H1 (cell line): ENCODE measurements at regions not wholly inside any gene's neighbourhood (a gene's known extent, or its start where the extent isn't known, plus 50 kb on each side); places are given as distances from the start of the nearest gene placed in this dataset.
A peak's percentile ranks its signal among the peaks of the same experiment; 100 is the strongest.

Experiments
- BCL11A ChIP-seq, 2 experiments: IDR thresholded peaks; one replicate each; pipeline ENCODE4 v1.6.1; 2011; ENCODE audit warnings: low read depth in 2 of 2, low read length in 2 of 2, mild to moderate bottlenecking in 2 of 2
- CTCF ChIP-seq, 3 experiments: IDR thresholded peaks; 1 replicate in 2 of 3; 2 replicates in 1 of 3; pipeline versions ENCODE4 v1.5.1 to v1.6.1; 2011; ENCODE audit warnings: low read length in 3 of 3, mild to moderate bottlenecking in 3 of 3, inconsistent platforms in 2 of 3, low read depth in 1 of 3, moderate library complexity in 1 of 3; ENCODE audit not compliant: insufficient read depth in 1 of 3; ENCODE audit errors: control extremely low read depth in 1 of 3
- GABPA ChIP-seq: IDR thresholded peaks from 2 replicates; pipeline ENCODE4 v1.6.1; 2011; ENCODE audit warnings: mild to moderate bottlenecking, low read length, moderate library complexity, borderline replicate concordance; ENCODE audit not compliant: insufficient read depth
- HDAC2 ChIP-seq, 2 experiments: fragments of 300-600 bp in 1 of 2; sonication (generic) in 1 of 2; IDR thresholded peaks; 2 replicates each; pipeline ENCODE4 v1.6.1; 2011 to 2012; ENCODE audit warnings: low read depth in 2 of 2, low read length in 2 of 2, mild to moderate bottlenecking in 2 of 2, moderate library complexity in 2 of 2, borderline replicate concordance in 1 of 2, inconsistent platforms in 1 of 2
- PHF8 ChIP-seq: fragments of 200-600 bp; sonication (generic); conservative IDR thresholded peaks from 2 replicates; pipeline ENCODE4 v1.7.1; 2012; ENCODE audit warnings: low read depth, mild to moderate bottlenecking, inconsistent platforms, low read length, moderate library complexity
- RFX5 ChIP-seq: IDR thresholded peaks from 2 replicates; pipeline ENCODE4 v1.6.1; 2011; ENCODE audit warnings: low read depth, low read length, improper control_type of control experiment, borderline replicate concordance
- SIN3A ChIP-seq, 2 experiments: IDR thresholded peaks in 1 of 2; conservative IDR thresholded peaks in 1 of 2; 2 replicates each; pipeline ENCODE4 v1.6.1; 2011 to 2012; ENCODE audit warnings: low read length in 2 of 2, improper control_type of control experiment in 1 of 2, low read depth in 1 of 2, mild to moderate bottlenecking in 1 of 2
- SIX5 ChIP-seq: IDR thresholded peaks from 2 replicates; pipeline ENCODE4 v1.6.1; 2011; ENCODE audit warnings: mild to moderate bottlenecking, low read depth, low read length
- SP4 ChIP-seq: IDR thresholded peaks from 2 replicates; pipeline ENCODE4 v1.6.1; 2012; ENCODE audit warnings: low read length, inconsistent platforms
- SUZ12 ChIP-seq: fragments of 200-600 bp; sonication (generic); IDR thresholded peaks from 2 replicates; pipeline ENCODE4 v1.6.1; 2012; ENCODE audit warnings: mild to moderate bottlenecking, inconsistent platforms, low read length, moderate library complexity, mixed read lengths
- YY1 ChIP-seq: IDR thresholded peaks from 2 replicates; pipeline ENCODE4 v1.6.1; 2011; ENCODE audit warnings: low read depth, mild to moderate bottlenecking, low read length
- ZNF274 ChIP-seq: IDR thresholded peaks from 2 replicates; pipeline ENCODE4 v1.7.0; 2012; ENCODE audit warnings: low read length, borderline replicate concordance; ENCODE audit errors: extremely low read depth

DNA sequence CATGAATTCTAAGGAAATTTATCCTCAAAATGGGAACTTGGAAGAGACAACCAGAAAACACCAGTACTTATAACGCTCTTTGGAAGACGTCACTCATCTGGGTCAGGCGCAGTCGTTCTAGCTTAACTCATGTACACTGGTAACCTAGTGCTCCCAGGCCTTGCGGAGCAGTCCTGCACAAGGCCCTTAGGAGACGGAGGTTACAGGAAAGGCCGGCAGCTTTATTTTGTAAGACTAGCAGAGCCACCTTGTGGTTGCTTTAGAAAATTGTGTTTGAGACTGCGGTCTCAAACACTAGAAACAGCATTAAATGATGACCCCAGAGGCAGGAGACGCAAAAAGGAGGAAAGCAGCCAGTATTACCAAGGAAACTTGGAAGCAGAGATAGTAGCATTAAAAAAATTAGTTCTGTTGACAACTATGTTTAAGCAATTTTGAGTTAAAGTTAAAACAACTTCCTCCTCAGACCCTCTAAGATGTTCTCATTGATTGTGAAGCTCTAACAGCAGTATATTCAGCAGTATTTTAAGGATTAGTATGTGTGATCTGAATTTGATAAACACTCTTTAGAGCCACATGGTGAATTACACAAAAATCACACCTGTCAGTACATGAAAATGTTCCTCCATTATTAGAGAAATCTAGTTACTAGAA lies 141.9 kb upstream of the C2CD4B start (continued):
- TF ChIP-seq ZNF274 (no peak), CTCF (IDR thresholded peaks at IDR 0.05; ENCODE audit: control extremely low read depth in 1 of 3, insufficient read depth in 1 of 3, low read depth in 1 of 3, low read length in 3 of 3) (peak; percentile 14 to 87 (median 68)), SP4 (no peak), BCL11A (IDR thresholded peaks at IDR 0.05; ENCODE audit: low read depth in 2 of 2, low read length in 2 of 2) (no peak), PHF8 (no peak), RFX5 (no peak), SIN3A (conservative IDR thresholded peaks at IDR 0.05 in 1 of 2, IDR thresholded peaks at IDR 0.05 in 1 of 2; ENCODE audit: low read depth in 1 of 2, low read length in 2 of 2) (no peak), YY1 (0 out of 2 replicates have a peak, but pooled peaks have one; percentile 14), GABPA (no peak), HDAC2 (IDR thresholded peaks at IDR 0.05; ENCODE audit: borderline replicate concordance in 1 of 2, low read depth in 2 of 2, low read length in 2 of 2) (no peak), SUZ12 (no peak), SIX5 (no peak)
